HG03354 (cell line): ENCODE measurements at regions not wholly inside any gene's neighbourhood (a gene's known extent, or its start where the extent isn't known, plus 50 kb on each side); places are given as distances from the start of the nearest gene placed in this dataset.

Experiments used
- ATAC-seq: cut with Tn5 transposase; IDR thresholded peaks from one replicate; pipeline ENCODE4 v1.9.1; 2021; ENCODE audit warnings: mild to moderate bottlenecking; ENCODE audit not compliant: unreplicated experiment, poor library complexity, severe bottlenecking

DNA sequence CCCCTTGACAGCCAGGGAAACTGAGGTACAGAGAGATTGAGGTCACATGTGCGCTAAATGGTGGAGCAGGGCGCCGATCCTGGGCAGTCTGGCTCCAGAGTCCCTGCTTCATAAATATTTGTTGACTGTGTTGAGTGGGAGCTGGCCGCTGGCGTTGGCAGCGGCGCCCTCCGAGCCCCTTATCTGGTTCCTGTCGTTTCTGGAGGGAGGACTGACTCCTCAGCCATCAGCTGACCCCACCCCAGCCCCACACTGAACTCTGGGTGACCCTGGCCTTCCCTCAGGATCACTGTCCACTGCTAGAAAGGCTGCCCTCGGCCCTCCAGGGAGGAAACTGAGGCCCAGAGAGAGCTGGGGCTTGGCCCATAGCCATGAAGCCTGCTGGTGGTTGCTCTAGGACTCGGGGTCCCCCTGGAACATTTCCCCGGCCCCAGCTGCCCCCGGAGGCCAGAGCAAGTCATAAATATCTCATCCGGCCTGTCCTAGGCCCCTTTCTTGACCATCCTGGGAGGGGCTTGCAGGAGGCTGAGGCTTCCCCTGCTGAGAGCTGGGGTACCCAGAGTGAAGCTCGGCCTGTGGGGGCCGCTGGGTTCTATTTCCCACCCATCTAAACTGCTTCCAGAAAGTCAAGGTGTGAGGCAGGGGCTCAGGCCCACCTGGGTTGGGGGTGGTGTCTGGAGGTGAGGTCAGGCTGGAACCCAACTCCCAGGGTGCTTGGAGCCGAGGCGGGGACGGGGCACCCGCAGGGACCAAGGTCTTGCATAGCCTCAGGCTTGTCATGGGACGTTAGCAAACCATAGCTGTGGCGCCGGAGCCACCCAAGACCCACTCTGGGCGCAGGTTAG, 51.7 kb upstream of the GSE1 start:
- no peak for ATAC-seq

DNA sequence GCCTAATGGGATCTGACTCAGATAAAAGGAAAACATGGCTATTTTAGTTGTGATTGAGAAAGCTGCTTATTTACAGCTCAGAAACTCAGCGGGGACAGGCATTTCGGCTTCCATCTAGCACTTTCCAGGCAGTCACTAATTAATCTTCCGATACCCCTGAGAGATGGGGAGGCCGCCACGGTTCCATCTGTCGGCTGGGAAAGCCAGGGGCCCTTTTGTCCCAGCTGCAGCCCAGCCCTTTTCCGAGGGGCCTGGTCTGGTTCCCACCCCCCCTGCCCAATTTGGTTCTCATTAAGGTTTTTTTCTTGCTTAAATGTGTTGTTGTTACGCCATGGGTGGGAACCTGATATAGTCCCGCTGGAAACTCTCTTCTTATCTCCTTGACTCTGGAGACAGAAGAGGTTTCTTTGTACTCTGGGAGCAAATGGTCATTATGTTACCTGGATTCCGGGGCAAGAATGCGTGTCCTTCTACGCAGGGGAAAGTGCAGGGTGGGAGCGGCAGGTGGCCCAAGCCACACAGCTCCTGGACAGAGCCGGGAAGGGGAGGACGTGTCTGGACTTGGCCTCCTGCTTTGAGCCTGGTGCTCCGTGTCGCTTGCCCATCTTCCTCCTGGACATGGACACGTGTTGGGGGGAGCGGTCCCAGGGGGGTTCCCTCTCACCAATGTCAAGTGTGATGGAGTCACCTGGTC, 50.9 kb upstream of the GSE1 start:
- no peak for ATAC-seq

DNA sequence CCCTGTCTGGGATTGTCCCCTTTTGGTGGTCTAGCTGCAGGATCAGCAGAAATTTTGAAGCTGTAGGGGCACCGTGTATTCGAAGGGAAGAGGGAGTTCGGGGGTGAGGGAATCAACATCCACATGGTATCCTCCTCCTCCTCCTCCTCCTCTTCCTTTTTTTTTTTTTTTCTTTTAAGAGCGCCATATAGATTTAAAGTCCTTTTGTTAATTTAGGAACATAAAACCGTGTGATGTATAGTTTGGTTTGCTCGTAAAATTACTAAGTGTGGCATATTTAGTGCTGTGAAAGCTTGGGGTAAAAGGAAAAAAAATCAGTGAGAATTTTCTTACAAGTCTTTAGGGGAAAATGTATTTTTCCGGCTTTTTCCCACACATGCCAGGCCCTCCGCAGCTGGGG, 50.1 kb upstream of the GSE1 start:
- ATAC-seq = no peak
